ENCODE measurements at regions not wholly inside any gene's neighbourhood (a gene's known extent, or its start where the extent isn't known, plus 50 kb on each side); places are given as distances from the start of the nearest gene placed in this dataset.

DNA sequence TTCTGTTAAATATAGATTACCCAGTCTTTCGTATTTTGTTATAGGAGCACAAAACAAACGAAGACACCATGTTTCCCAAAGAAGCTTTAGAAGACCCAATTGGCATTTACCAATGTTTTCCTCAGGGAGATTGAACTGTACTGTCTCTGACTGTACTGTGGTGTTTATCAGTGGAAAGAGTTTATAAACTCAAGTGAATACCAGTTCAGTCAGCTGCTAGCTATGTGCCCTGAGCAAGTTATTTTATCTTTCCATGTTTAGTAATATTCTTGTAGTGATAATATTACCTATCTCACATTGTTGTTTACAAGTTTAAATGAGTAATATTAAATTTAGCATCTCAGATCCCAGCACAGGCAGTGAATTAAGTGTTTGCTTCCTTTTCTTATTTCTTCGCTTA is 773.2 kb downstream of the KCNA4 start:
- intact Hi-C loops (cut with micrococcal nuclease): no loop called here
- H3K27ac ChIP-seq (ENCODE audit: low read depth, low read length): no peak overlapping the region
- TF ChIP-seq SIN3A (IDR thresholded peaks at IDR 0.05; ENCODE audit: low read depth) (no peak), RAD21 (IDR thresholded peaks at IDR 0.05; ENCODE audit: low read depth) (no peak), JUND (IDR thresholded peaks at IDR 0.05) (no peak), EGR1 (IDR thresholded peaks at IDR 0.05; ENCODE audit: low read depth) (no peak), SP1 (IDR thresholded peaks at IDR 0.05; ENCODE audit: low read depth) (no peak), CBX3 (IDR thresholded peaks at IDR 0.05; ENCODE audit: low read depth) (no peak), CEBPB (IDR thresholded peaks at IDR 0.05; ENCODE audit: low read depth) (no peak), POLR2AphosphoS5 (IDR thresholded peaks at IDR 0.05; ENCODE audit: low read depth, low read length) (no peak), EZH2phosphoT487 (IDR thresholded peaks at IDR 0.05; ENCODE audit: borderline replicate concordance) (no peak), ZNF274 (IDR thresholded peaks at IDR 0.05; ENCODE audit: low read depth, low read length) (no peak), TCF7L2 (IDR thresholded peaks at IDR 0.05; ENCODE audit: borderline replicate concordance, extremely low read depth, insufficient read depth, insufficient read length) (no peak), YY1 (IDR thresholded peaks at IDR 0.05; ENCODE audit: extremely low read depth, insufficient replicate concordance, low read depth, low read length) (no peak)
- TF ChIP-seq, protein P1, sequence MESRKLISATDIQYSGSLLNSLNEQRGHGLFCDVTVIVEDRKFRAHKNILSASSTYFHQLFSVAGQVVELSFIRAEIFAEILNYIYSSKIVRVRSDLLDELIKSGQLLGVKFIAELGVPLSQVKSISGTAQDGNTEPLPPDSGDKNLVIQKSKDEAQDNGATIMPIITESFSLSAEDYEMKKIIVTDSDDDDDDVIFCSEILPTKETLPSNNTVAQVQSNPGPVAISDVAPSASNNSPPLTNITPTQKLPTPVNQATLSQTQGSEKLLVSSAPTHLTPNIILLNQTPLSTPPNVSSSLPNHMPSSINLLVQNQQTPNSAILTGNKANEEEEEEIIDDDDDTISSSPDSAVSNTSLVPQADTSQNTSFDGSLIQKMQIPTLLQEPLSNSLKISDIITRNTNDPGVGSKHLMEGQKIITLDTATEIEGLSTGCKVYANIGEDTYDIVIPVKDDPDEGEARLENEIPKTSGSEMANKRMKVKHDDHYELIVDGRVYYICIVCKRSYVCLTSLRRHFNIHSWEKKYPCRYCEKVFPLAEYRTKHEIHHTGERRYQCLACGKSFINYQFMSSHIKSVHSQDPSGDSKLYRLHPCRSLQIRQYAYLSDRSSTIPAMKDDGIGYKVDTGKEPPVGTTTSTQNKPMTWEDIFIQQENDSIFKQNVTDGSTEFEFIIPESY (IDR thresholded peaks at IDR 0.05; ENCODE audit: extremely low read depth, insufficient replicate concordance, low read length): no peak
- TF ChIP-seq, protein P2, sequence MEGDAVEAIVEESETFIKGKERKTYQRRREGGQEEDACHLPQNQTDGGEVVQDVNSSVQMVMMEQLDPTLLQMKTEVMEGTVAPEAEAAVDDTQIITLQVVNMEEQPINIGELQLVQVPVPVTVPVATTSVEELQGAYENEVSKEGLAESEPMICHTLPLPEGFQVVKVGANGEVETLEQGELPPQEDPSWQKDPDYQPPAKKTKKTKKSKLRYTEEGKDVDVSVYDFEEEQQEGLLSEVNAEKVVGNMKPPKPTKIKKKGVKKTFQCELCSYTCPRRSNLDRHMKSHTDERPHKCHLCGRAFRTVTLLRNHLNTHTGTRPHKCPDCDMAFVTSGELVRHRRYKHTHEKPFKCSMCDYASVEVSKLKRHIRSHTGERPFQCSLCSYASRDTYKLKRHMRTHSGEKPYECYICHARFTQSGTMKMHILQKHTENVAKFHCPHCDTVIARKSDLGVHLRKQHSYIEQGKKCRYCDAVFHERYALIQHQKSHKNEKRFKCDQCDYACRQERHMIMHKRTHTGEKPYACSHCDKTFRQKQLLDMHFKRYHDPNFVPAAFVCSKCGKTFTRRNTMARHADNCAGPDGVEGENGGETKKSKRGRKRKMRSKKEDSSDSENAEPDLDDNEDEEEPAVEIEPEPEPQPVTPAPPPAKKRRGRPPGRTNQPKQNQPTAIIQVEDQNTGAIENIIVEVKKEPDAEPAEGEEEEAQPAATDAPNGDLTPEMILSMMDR (IDR thresholded peaks at IDR 0.05 in 2 of 3, conservative IDR thresholded peaks at IDR 0.05 in 1 of 3; ENCODE audit: borderline replicate concordance in 1 of 3, insufficient read depth in 1 of 3, low read depth in 2 of 3, low read length in 2 of 3): no peak
- TF ChIP-seq, protein P3, sequence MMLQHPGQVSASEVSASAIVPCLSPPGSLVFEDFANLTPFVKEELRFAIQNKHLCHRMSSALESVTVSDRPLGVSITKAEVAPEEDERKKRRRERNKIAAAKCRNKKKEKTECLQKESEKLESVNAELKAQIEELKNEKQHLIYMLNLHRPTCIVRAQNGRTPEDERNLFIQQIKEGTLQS (IDR thresholded peaks at IDR 0.05): no peak
- TF ChIP-seq, protein P4, sequence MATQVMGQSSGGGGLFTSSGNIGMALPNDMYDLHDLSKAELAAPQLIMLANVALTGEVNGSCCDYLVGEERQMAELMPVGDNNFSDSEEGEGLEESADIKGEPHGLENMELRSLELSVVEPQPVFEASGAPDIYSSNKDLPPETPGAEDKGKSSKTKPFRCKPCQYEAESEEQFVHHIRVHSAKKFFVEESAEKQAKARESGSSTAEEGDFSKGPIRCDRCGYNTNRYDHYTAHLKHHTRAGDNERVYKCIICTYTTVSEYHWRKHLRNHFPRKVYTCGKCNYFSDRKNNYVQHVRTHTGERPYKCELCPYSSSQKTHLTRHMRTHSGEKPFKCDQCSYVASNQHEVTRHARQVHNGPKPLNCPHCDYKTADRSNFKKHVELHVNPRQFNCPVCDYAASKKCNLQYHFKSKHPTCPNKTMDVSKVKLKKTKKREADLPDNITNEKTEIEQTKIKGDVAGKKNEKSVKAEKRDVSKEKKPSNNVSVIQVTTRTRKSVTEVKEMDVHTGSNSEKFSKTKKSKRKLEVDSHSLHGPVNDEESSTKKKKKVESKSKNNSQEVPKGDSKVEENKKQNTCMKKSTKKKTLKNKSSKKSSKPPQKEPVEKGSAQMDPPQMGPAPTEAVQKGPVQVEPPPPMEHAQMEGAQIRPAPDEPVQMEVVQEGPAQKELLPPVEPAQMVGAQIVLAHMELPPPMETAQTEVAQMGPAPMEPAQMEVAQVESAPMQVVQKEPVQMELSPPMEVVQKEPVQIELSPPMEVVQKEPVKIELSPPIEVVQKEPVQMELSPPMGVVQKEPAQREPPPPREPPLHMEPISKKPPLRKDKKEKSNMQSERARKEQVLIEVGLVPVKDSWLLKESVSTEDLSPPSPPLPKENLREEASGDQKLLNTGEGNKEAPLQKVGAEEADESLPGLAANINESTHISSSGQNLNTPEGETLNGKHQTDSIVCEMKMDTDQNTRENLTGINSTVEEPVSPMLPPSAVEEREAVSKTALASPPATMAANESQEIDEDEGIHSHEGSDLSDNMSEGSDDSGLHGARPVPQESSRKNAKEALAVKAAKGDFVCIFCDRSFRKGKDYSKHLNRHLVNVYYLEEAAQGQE (IDR thresholded peaks at IDR 0.05; ENCODE audit: low read depth): no peak
- no peak overlapping the region for H3K4me3 ChIP-seq (replicated peaks in 1 of 2; ENCODE audit: low read depth in 1 of 2, low read length in 2 of 2)
- no peaks in the 10 kb centered on the region for H4K20me1 ChIP-seq (ENCODE audit: insufficient read depth)
- H3K9ac ChIP-seq (ENCODE audit: low read length): no peak overlapping the region
- no peaks in the 10 kb centered on the region for H3K36me3 ChIP-seq (ENCODE audit: control insufficient read depth in 1 of 2, insufficient read depth in 2 of 2, low read length in 2 of 2)
- H2AFZ ChIP-seq (ENCODE audit: low read depth, low read length, poor library complexity, severe bottlenecking): no peak overlapping the region
- no peak overlapping the region for H3K4me2 ChIP-seq (ENCODE audit: low read length)
- no peak for DNase-seq (ENCODE audit: low read depth, low spot score)
- no peaks in the 10 kb centered on the region for H3K9me3 ChIP-seq (ENCODE audit: control insufficient read depth in 1 of 2, insufficient read depth in 1 of 2, low read depth in 1 of 2, low read length in 2 of 2)
- no peaks in the 10 kb centered on the region for H3K4me1 ChIP-seq (ENCODE audit: control insufficient read depth in 1 of 2, insufficient read depth in 2 of 2, low read length in 2 of 2)
- no peaks in the 10 kb centered on the region for H3K27me3 ChIP-seq (ENCODE audit: insufficient read depth, low read length)
- no TSS peak for BruUV-seq (replicated peaks)
- no peaks in the 10 kb centered on the region for H3K9me2 ChIP-seq (ENCODE audit: insufficient read depth)
- ChIA-PET POLR2A (no interaction called here), RAD21 (ENCODE audit: low non-redundant PET in 1 of 2, low total read pairs in 2 of 2, uncharacterized antibody in 2 of 2, unreplicated experiment in 2 of 2) (no interaction called here), CTCF (no interaction called here)
- H3K79me2 ChIP-seq (ENCODE audit: insufficient read depth, low read length): no peaks in the 10 kb centered on the region
- ATAC-seq: no peak
